GM23338 (cell line): ENCODE measurements at regions not wholly inside any gene's neighbourhood (a gene's known extent, or its start where the extent isn't known, plus 50 kb on each side); places are given as distances from the start of the nearest gene placed in this dataset.

Experiments
- ATAC-seq: fragments of 200-7000 bp; cut with Tn5 transposase; 3 replicates; pipeline ENCODE4 v1.9.1; 2020
- DNase-seq: peaks from one replicate; pipeline ENCODE4 v3.0.0-alpha.2; 2015; ENCODE audit warnings: low spot score
- H2AFZ ChIP-seq: fragments of 200-600 bp; sonication (generic); 2 replicates; pipeline ENCODE4 v1.8.0; 2016; ENCODE audit warnings: antibody characterized with exemption, mild to moderate bottlenecking, moderate library complexity
- H3F3A ChIP-seq: fragments of 200-600 bp; sonication (generic); replicated peaks from 2 replicates; pipeline ENCODE4 v1.8.0; 2017; ENCODE audit warnings: antibody characterized with exemption, mixed run types, low read depth
- H3K27ac ChIP-seq: fragments of 200-600 bp; sonication (generic); 2 replicates; pipeline ENCODE4 v1.6.1; 2016; ENCODE audit warnings: low read depth
- H3K27me3 ChIP-seq: fragments of 200-600 bp; sonication (generic); 2 replicates; pipeline ENCODE4 v1.8.0; 2016; ENCODE audit warnings: mild to moderate bottlenecking, mixed run types, moderate library complexity; ENCODE audit not compliant: insufficient read depth
- H3K36me3 ChIP-seq: fragments of 200-600 bp; sonication (generic); 2 replicates; pipeline ENCODE4 v1.8.0; 2016; ENCODE audit warnings: mild to moderate bottlenecking; ENCODE audit not compliant: insufficient read depth
- H3K4me1 ChIP-seq: fragments of 200-600 bp; sonication (generic); 2 replicates; pipeline ENCODE4 v1.8.0; 2016; ENCODE audit warnings: mild to moderate bottlenecking, moderate library complexity; ENCODE audit not compliant: insufficient read depth
- H3K4me2 ChIP-seq: fragments of 200-600 bp; sonication (generic); 2 replicates; pipeline ENCODE4 v1.7.1; 2017; ENCODE audit warnings: mixed run types
- H3K4me3 ChIP-seq: fragments of 200-600 bp; sonication (generic); 2 replicates; pipeline ENCODE4 v1.6.1; 2016; ENCODE audit warnings: mixed run types
- H3K79me2 ChIP-seq: fragments of 200-600 bp; sonication (generic); replicated peaks from 2 replicates; pipeline ENCODE4 v1.8.0; 2017; ENCODE audit warnings: mild to moderate bottlenecking; ENCODE audit not compliant: insufficient read depth
- H3K9me2 ChIP-seq: fragments of 200-600 bp; sonication (generic); 2 replicates; pipeline ENCODE4 v1.8.0; 2017; ENCODE audit not compliant: insufficient read depth
- H4K20me1 ChIP-seq: fragments of 200-600 bp; sonication (generic); replicated peaks from 2 replicates; pipeline ENCODE4 v1.8.0; 2017; ENCODE audit warnings: mild to moderate bottlenecking; ENCODE audit not compliant: insufficient read depth
- H3K27ac Mint-ChIP-seq: 2 replicates; pipeline ENCODE4 v1.8.0; 2020; ENCODE audit warnings: inconsistent platforms, mild to moderate bottlenecking, moderate library complexity, mixed read lengths
- H3K27me3 Mint-ChIP-seq: 3 replicates; pipeline ENCODE4 v1.8.0; 2022; ENCODE audit warnings: low read depth, mild to moderate bottlenecking, moderate library complexity, mixed read lengths, inconsistent platforms; ENCODE audit not compliant: insufficient read depth, poor library complexity
- H3K36me3 Mint-ChIP-seq: 3 replicates; pipeline ENCODE4 v1.8.0; 2021; ENCODE audit warnings: low read depth, mild to moderate bottlenecking, inconsistent platforms, moderate library complexity, mixed read lengths
- H3K4me1 Mint-ChIP-seq: 3 replicates; pipeline ENCODE4 v1.8.0; 2020; ENCODE audit warnings: mild to moderate bottlenecking, inconsistent platforms, mixed read lengths
- H3K4me3 Mint-ChIP-seq: 3 replicates; pipeline ENCODE4 v1.8.0; 2021; ENCODE audit warnings: moderate library complexity, mild to moderate bottlenecking, inconsistent platforms, mixed read lengths
- H3K9me3 Mint-ChIP-seq: 3 replicates; pipeline ENCODE4 v1.8.0; 2020; ENCODE audit warnings: moderate library complexity, mild to moderate bottlenecking, inconsistent platforms, mixed read lengths
- CTCF ChIP-seq, 2 experiments: fragments of 200-600 bp in 1 of 2; sonication (generic) in 1 of 2; conservative IDR thresholded peaks; 2 replicates each; pipeline versions ENCODE4 v1.5.1 to v1.6.1; 2016 to 2017; ENCODE audit warnings: antibody characterized with exemption in 2 of 2, low read depth in 2 of 2, mild to moderate bottlenecking in 2 of 2, moderate library complexity in 1 of 2
- ETS1 ChIP-seq: IDR thresholded peaks from 2 replicates; pipeline ENCODE4 v1.6.1; 2016; ENCODE audit warnings: antibody characterized with exemption
- EZH2 ChIP-seq: fragments of 200-600 bp; sonication (generic); IDR thresholded peaks from one replicate; pipeline ENCODE4 v1.8.0; 2017; ENCODE audit warnings: antibody characterized with exemption, mild to moderate bottlenecking, low read depth; ENCODE audit not compliant: unreplicated experiment
- EZH2phosphoT487 ChIP-seq: fragments of 200-600 bp; sonication (generic); IDR thresholded peaks from one replicate; pipeline ENCODE4 v1.8.1; 2018; ENCODE audit warnings: antibody characterized with exemption; ENCODE audit not compliant: unreplicated experiment
- POLR2AphosphoS5 ChIP-seq: IDR thresholded peaks from 2 replicates; pipeline ENCODE4 v1.6.1; 2016; ENCODE audit warnings: antibody characterized with exemption, low read depth
- REST ChIP-seq: IDR thresholded peaks from one replicate; pipeline ENCODE4 v1.6.1; 2018; ENCODE audit warnings: antibody characterized with exemption; ENCODE audit not compliant: unreplicated experiment
- STAT1 ChIP-seq: IDR thresholded peaks from one replicate; pipeline ENCODE4 v1.6.1; 2016; ENCODE audit warnings: antibody characterized with exemption; ENCODE audit not compliant: unreplicated experiment
- ZNF114 ChIP-seq: fragments of 250-450 bp; sonication (Bioruptor Pico); IDR thresholded peaks from 2 replicates; pipeline ENCODE4 v1.5.0; 2020; ENCODE audit warnings: mild to moderate bottlenecking, moderate library complexity

GRCh38 chr11:130616573-130616972, 168.1 kb downstream of the ADAMTS15 start:
- Histone ChIP-seq H3K27me3 (no peaks in the 10 kb centered on the region), H3K27ac (no peak overlapping the region)

More at GRCh38 chr11:130616573-130616972, 168.1 kb downstream of the ADAMTS15 start:
- Histone ChIP-seq H3K9me2 (peaks cover 8% of the 10 kb centered on the region; the same call in 1 of the 2 replicates), H2AFZ (no peak overlapping the region), H3K4me2 (no peak overlapping the region), H3F3A (no peaks in the 10 kb centered on the region), H3K4me3 (no peak overlapping the region), H3K4me1 (no peaks in the 10 kb centered on the region), H4K20me1 (no peaks in the 10 kb centered on the region), H3K79me2 (no peaks in the 10 kb centered on the region), H3K36me3 (no peaks in the 10 kb centered on the region)
- DNase-seq, result no peak
- Mint-ChIP-seq H3K4me1 (no peaks in the 10 kb centered on the region), H3K27me3 (peaks cover 4% of the 10 kb centered on the region), H3K27ac (no peak overlapping the region), H3K4me3 (no peak overlapping the region), H3K9me3 (no peaks in the 10 kb centered on the region; the same call in 2 of the 3 replicates), H3K36me3 (no peaks in the 10 kb centered on the region)
- ATAC-seq, result no peak
- TF ChIP-seq EZH2phosphoT487 (no peak), POLR2AphosphoS5 (no peak), ZNF114 (no peak), EZH2 (no peak), ETS1 (no peak), STAT1 (no peak), REST (no peak), CTCF (conservative IDR thresholded peaks at IDR 0.05; ENCODE audit: low read depth in 2 of 2) (no peak)
